GM21367 (cell line): ENCODE measurements at regions not wholly inside any gene's neighbourhood (a gene's known extent, or its start where the extent isn't known, plus 50 kb on each side); places are given as distances from the start of the nearest gene placed in this dataset.
"Not testable (repeated sequence)": the region's sequence is repeated elsewhere in the genome, so short reads cannot be mapped to it uniquely, and the experiment has no call there.

Experiments
- ATAC-seq: cut with Tn5 transposase; IDR thresholded peaks from one replicate; pipeline ENCODE4 v1.9.1; 2021; ENCODE audit not compliant: unreplicated experiment

- ATAC-seq = no peak
Measured at GRCh38 chr20:11162026-11162775, 488.4 kb upstream of the JAG1 start.

DNA sequence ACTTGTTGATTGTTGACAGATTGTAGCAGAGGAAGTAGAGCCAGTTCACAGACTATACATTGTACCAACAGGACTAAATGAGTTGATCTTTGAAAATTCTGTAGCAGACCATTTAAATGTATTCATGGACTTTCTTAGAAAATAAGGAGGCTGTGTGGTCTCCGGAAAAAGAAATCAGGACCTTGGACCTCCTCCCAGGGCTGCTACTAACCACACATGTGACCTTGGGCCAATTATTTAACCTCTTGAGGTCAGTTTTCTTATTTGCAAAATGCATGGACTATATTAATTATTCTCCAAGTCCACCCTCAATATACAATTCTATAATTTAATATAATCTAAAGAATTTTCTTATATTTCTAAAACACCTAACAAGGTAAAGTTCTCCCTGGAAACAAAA lies 492.0 kb upstream of the JAG1 start:
- ATAC-seq = no peak

- no peak for ATAC-seq
Measured at GRCh38 chr20:11166712-11167111, 492.9 kb upstream of the JAG1 start.

- no peak for ATAC-seq
Measured at GRCh38 chr20:11168026-11168425, 494.2 kb upstream of the JAG1 start.

GRCh38 chr20:11170025-11170424 lies 496.2 kb upstream of the JAG1 start:
- no peak for ATAC-seq

- ATAC-seq = no peak
Measured at GRCh38 chr20:11170565-11170964, 496.8 kb upstream of the JAG1 start.

DNA sequence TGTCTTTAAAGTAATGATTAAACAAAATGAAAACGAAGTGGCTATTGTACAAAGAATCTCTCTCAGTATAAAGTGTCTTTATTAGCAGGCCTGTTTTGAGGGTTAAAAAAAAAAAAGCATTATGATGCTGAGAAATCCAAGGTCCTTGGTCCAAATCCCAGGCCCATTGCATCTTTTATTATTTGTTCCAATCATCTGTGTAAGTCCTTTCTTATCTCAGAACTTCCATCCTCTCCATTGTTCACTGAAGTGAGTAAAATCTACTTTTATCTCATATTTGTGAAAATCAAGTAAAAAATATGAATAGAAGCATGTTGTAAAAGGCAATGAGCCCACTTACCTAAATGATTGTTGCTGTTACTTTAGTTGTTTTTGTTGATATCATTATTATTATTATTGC lies 499.1 kb upstream of the JAG1 start:
- ATAC-seq = no peak

DNA sequence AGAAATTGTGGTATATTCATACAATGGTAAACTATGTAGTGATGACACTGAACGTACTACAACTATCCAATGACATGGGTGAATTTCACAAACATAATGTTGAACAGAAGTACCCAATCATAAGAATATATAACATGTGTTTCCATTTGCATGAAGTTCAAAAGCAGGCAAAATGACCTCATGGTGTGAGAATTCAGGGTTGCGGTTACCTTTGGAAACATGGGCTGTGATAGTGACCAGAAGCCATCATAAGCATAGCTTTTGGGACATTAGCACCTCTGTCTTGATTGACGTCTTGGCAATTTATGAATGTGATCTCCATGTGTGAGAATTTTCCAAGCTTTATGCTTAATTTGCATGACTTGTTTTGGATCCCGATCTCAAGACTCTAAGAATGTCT lies 500.1 kb upstream of the JAG1 start:
- no peak for ATAC-seq

DNA sequence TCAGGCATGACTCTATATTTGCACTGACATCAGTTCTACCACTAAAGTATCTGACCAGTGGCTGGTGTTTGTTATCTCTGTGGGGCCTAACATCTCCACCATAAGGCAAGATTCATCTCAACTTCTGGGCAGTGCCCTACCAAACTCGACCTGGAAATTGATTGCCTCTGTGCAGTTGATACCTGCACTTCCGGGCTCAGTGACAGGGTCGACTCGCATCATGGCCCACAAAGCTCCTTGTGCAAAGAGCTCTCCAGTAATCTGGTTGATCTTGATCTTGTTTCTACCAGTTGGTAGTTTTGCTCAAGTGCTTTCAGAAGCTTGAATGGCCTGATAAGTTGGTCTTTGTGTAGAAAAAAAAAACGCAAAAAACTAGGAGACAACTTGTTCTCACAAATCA lies 501.1 kb upstream of the JAG1 start:
- no peak for ATAC-seq

- ATAC-seq = no peak
Measured at GRCh38 chr20:11176431-11176830, 502.6 kb upstream of the JAG1 start.

- ATAC-seq = no peak
Measured at GRCh38 chr20:11178946-11179654, 505.3 kb upstream of the JAG1 start.

DNA sequence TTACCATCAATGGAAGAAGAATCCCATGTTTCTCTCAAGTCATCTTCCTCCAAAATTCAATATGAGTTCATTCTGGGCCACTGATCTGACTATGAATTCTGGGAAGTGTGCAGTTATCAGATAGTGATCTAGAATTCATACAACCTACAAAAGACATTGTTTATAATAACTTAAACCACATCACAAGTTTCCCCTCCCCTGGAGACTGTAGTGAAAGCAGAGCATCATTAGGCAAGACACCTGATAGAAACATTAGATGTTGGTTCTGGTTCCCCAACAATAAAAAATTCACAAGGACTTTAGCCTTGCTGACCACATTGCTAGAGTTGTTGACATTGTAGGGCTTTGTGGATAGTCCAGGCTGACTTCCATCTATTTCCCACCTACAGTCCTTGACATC lies 506.4 kb upstream of the JAG1 start:
- no peak for ATAC-seq

- not testable (repeated sequence) for ATAC-seq
Measured at GRCh38 chr20:11181129-11181528, 507.3 kb upstream of the JAG1 start.

DNA sequence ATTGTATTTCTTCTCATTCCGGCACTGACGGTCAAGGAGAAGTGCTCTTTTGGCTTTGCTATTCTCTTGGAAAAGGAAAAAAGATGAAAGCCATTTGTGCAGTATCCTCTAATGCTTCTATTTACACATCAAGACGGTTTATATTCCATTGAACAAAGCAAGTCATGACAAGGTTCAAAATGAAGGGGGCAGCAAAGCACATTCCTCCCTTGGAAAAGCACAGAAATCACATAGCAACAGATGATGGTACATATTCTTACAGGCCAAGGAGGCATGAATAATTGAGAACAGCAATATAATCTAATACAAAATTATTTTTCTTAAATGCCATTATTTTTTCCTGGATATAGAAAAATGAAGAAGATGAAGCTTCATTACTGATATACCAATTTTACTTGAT lies 508.2 kb upstream of the JAG1 start:
- ATAC-seq = no peak

DNA sequence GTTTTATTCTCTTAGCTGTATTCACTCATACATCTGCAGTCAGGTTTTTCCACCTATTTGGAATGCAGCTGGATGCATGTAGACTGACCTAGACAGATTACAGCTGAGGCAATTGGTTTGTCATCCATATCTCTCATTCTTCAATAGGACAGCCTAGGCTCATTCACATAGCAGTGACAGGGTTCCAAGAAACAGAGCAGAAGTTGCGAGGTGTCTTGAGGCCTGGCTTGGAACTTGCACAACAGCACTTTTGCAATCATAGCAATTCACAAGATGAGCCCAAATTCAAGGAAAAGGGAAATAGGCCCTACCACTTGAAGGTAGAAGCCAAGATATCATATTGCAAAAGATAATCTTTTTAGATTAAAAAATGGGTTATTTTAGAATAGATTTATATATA lies 508.9 kb upstream of the JAG1 start:
- ATAC-seq = no peak

DNA sequence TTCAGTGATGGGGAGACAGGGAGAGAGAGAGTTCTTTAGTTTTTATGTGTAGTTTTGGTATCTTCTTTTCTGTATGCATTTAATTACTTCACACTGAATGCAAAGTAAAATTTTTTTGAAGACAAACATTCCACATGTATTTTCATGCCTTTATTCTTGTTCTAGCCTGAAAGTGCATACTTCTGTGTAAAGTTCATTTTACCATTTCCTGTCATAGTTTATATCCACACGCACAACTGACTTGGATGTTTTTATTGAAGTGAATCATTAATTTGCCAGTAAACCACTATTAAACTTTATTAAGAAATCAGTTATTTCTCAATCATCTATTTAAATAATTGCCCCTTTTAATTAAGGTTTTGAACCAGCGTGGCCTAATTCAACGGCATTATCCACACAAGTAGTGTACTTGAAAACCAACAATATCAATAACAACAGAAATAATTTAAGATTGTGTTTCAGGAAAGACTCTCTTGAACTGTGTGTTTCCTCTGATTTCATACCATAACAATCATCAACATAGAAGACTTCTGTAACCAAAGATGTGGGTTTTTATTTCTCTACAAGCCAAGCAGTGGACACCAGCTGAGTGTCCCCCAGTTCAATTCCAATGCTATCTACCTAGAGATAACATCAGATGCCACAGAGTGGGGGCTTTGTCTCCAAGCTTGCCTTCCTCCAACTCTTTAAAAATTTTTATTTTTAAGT lies 512.7 kb upstream of the JAG1 start:
- no peak for ATAC-seq

- ATAC-seq = no peak
Measured at GRCh38 chr20:11188843-11189603, 515.2 kb upstream of the JAG1 start.

GRCh38 chr20:11190741-11191140 lies 516.9 kb upstream of the JAG1 start:
- no peak for ATAC-seq

GRCh38 chr20:11192106-11192505 lies 518.3 kb upstream of the JAG1 start:
- no peak for ATAC-seq

- no peak for ATAC-seq
Measured at GRCh38 chr20:11193241-11193640, 519.4 kb upstream of the JAG1 start.

DNA sequence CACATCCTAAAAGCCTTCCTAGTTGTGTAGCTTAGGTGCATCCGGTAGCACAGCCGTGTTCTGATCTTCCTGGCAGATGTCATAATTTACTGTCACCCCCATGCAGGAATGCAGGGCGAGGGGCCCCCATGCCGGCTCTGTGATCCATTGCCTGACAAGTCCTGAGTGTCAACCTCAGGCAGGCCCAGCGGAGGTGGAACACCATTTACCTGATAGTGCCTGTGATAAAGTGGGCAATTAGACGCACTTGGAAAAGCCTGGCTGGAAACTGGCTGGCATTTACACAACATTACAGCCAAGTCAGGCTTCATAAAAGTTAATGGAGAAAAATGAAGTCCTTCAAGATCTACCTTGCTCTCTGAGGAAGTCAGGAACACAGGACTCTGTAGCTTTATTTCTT lies 521.4 kb upstream of the JAG1 start:
- no peak for ATAC-seq
